GM23338 (cell line): ENCODE measurements at regions not wholly inside any gene's neighbourhood (a gene's known extent, or its start where the extent isn't known, plus 50 kb on each side); places are given as distances from the start of the nearest gene placed in this dataset.
"Not testable (repeated sequence)": the region's sequence is repeated elsewhere in the genome, so short reads cannot be mapped to it uniquely, and the experiment has no call there.

Source experiments
- ATAC-seq: fragments of 200-7000 bp; cut with Tn5 transposase; 3 replicates; pipeline ENCODE4 v1.9.1; 2020
- DNase-seq: peaks from one replicate; pipeline ENCODE4 v3.0.0-alpha.2; 2015; ENCODE audit warnings: low spot score
- H2AFZ ChIP-seq: fragments of 200-600 bp; sonication (generic); 2 replicates; pipeline ENCODE4 v1.8.0; 2016; ENCODE audit warnings: antibody characterized with exemption, mild to moderate bottlenecking, moderate library complexity
- H3F3A ChIP-seq: fragments of 200-600 bp; sonication (generic); replicated peaks from 2 replicates; pipeline ENCODE4 v1.8.0; 2017; ENCODE audit warnings: antibody characterized with exemption, mixed run types, low read depth
- H3K27ac ChIP-seq: fragments of 200-600 bp; sonication (generic); 2 replicates; pipeline ENCODE4 v1.6.1; 2016; ENCODE audit warnings: low read depth
- H3K27me3 ChIP-seq: fragments of 200-600 bp; sonication (generic); 2 replicates; pipeline ENCODE4 v1.8.0; 2016; ENCODE audit warnings: mild to moderate bottlenecking, mixed run types, moderate library complexity; ENCODE audit not compliant: insufficient read depth
- H3K36me3 ChIP-seq: fragments of 200-600 bp; sonication (generic); 2 replicates; pipeline ENCODE4 v1.8.0; 2016; ENCODE audit warnings: mild to moderate bottlenecking; ENCODE audit not compliant: insufficient read depth
- H3K4me1 ChIP-seq: fragments of 200-600 bp; sonication (generic); 2 replicates; pipeline ENCODE4 v1.8.0; 2016; ENCODE audit warnings: mild to moderate bottlenecking, moderate library complexity; ENCODE audit not compliant: insufficient read depth
- H3K4me2 ChIP-seq: fragments of 200-600 bp; sonication (generic); 2 replicates; pipeline ENCODE4 v1.7.1; 2017; ENCODE audit warnings: mixed run types
- H3K4me3 ChIP-seq: fragments of 200-600 bp; sonication (generic); 2 replicates; pipeline ENCODE4 v1.6.1; 2016; ENCODE audit warnings: mixed run types
- H3K79me2 ChIP-seq: fragments of 200-600 bp; sonication (generic); replicated peaks from 2 replicates; pipeline ENCODE4 v1.8.0; 2017; ENCODE audit warnings: mild to moderate bottlenecking; ENCODE audit not compliant: insufficient read depth
- H3K9me2 ChIP-seq: fragments of 200-600 bp; sonication (generic); 2 replicates; pipeline ENCODE4 v1.8.0; 2017; ENCODE audit not compliant: insufficient read depth
- H4K20me1 ChIP-seq: fragments of 200-600 bp; sonication (generic); replicated peaks from 2 replicates; pipeline ENCODE4 v1.8.0; 2017; ENCODE audit warnings: mild to moderate bottlenecking; ENCODE audit not compliant: insufficient read depth
- H3K27ac Mint-ChIP-seq: 2 replicates; pipeline ENCODE4 v1.8.0; 2020; ENCODE audit warnings: inconsistent platforms, mild to moderate bottlenecking, moderate library complexity, mixed read lengths
- H3K27me3 Mint-ChIP-seq: 3 replicates; pipeline ENCODE4 v1.8.0; 2022; ENCODE audit warnings: low read depth, mild to moderate bottlenecking, moderate library complexity, mixed read lengths, inconsistent platforms; ENCODE audit not compliant: insufficient read depth, poor library complexity
- H3K36me3 Mint-ChIP-seq: 3 replicates; pipeline ENCODE4 v1.8.0; 2021; ENCODE audit warnings: low read depth, mild to moderate bottlenecking, inconsistent platforms, moderate library complexity, mixed read lengths
- H3K4me1 Mint-ChIP-seq: 3 replicates; pipeline ENCODE4 v1.8.0; 2020; ENCODE audit warnings: mild to moderate bottlenecking, inconsistent platforms, mixed read lengths
- H3K4me3 Mint-ChIP-seq: 3 replicates; pipeline ENCODE4 v1.8.0; 2021; ENCODE audit warnings: moderate library complexity, mild to moderate bottlenecking, inconsistent platforms, mixed read lengths
- H3K9me3 Mint-ChIP-seq: 3 replicates; pipeline ENCODE4 v1.8.0; 2020; ENCODE audit warnings: moderate library complexity, mild to moderate bottlenecking, inconsistent platforms, mixed read lengths

DNA sequence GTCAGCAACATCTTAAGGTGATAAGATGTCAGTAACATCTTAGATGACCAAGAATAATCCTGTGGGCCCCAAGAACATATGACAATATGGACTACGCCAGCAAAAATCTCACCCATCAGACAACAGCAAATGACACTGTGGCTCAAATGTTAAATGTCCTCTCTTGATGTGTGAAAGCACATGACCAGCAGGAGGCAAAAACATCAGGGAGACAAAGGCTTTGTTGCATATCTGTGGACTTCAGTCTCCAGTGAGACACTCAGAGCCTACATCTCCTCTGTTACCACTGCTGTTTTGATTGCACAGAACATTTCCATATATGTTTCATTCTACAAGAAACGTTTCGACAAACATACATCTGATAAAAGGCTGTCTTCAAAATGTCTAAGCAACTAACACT is 103.5 kb downstream of the POTEG start:
- H3K9me2 ChIP-seq, H3K4me2 ChIP-seq, H3K4me1 ChIP-seq, H3K27me3 ChIP-seq, ATAC-seq, H3K27ac ChIP-seq, H3K9me3 Mint-ChIP-seq, H3K4me1 Mint-ChIP-seq, H3K4me3 Mint-ChIP-seq, H3F3A ChIP-seq, H3K79me2 ChIP-seq, H4K20me1 ChIP-seq, H2AFZ ChIP-seq, H3K27me3 Mint-ChIP-seq, H3K36me3 Mint-ChIP-seq, DNase-seq, H3K27ac Mint-ChIP-seq, H3K36me3 ChIP-seq, H3K4me3 ChIP-seq: not testable (repeated sequence)

DNA sequence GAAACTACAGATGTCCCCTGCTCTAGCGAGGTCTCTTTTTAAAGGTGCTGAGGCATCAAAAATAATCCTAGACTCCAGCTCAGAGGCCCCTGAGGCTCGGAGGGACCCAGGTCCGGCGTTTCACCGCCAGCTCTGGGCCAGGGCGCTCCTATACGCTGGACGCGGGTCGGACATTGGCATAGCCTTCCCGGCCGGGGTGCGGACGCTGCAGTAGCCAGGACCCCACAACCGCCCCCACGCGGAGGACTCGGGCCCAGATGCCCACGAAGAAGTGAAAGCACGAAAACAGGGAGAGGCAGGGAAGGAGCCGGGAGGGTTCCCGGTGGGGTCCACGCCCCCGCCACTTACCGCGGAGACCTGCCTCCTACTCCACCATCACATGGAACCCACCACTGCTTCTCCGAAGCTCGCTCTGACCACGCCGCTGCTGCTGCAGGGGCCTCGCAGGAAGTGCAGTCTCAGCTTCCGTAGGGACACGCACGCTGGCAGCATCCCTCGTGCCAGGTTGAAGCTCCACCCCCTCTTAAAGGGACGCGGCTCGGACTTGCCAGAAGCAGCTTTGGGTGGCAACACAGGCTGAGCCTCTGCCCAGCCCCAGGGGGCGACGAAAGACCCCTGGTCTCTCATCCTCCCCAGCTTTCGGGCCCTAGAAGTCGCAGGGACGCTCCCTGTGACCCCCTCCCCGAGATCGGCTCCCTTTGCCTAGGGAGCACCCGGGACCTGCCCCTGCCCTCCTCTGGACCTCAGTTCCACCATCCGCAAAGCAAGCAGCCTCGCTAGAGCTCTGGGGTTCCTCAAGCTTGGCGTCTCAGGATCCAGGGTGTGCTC is 96.7 kb downstream of the POTEG start:
- ATAC-seq, H3K4me3 ChIP-seq: not testable (repeated sequence)

GRCh38 chr14:19338060-19338372 is 96.1 kb downstream of the POTEG start:
- H3K4me3 ChIP-seq, H3K36me3 Mint-ChIP-seq, H3K27ac Mint-ChIP-seq, H3K4me1 Mint-ChIP-seq, H3K27ac ChIP-seq, H3K79me2 ChIP-seq, H3K4me3 Mint-ChIP-seq, ATAC-seq, H4K20me1 ChIP-seq, H3K9me3 Mint-ChIP-seq, H3K4me2 ChIP-seq, H3K36me3 ChIP-seq, H3K27me3 Mint-ChIP-seq, H2AFZ ChIP-seq, H3F3A ChIP-seq, H3K4me1 ChIP-seq, H3K27me3 ChIP-seq, H3K9me2 ChIP-seq, DNase-seq: not testable (repeated sequence)

More for the DNA sequence above, 96.7 kb downstream of the POTEG start:
- H3K79me2 ChIP-seq, H3K27me3 Mint-ChIP-seq, H3F3A ChIP-seq, H4K20me1 ChIP-seq, H3K27ac Mint-ChIP-seq, H3K36me3 Mint-ChIP-seq, H3K27ac ChIP-seq, H3K9me3 Mint-ChIP-seq, H3K4me1 ChIP-seq, H2AFZ ChIP-seq, H3K9me2 ChIP-seq, H3K4me1 Mint-ChIP-seq, H3K4me2 ChIP-seq, H3K36me3 ChIP-seq, H3K4me3 Mint-ChIP-seq, DNase-seq, H3K27me3 ChIP-seq: not testable (repeated sequence)

DNA sequence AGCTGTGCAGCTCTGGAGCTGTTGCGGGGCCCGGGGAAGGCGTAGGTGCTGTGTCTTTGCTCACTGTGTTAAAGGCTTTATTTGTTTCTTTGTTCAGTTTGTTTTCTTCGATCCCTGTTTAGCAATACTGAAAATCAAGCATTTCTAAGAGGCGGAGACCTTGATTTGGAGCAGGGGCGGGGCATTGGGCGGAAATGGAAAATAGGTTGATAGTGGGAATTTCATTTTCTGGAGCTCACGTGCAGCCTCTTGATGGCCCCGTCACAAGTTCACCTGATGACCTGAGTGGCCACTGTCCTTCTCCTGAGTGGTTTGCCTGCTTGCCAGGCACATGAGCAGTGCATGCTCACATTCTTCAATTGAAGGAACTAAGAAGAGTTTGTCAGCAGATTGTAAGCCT is 93.2 kb downstream of the POTEG start:
- not testable (repeated sequence) for DNase-seq, H3K4me1 Mint-ChIP-seq, H3K27ac ChIP-seq, H3K4me3 ChIP-seq, H3K79me2 ChIP-seq, H2AFZ ChIP-seq, H3F3A ChIP-seq, H4K20me1 ChIP-seq, H3K9me2 ChIP-seq, H3K4me3 Mint-ChIP-seq, H3K4me1 ChIP-seq, H3K36me3 Mint-ChIP-seq, H3K27me3 ChIP-seq, H3K27ac Mint-ChIP-seq, H3K27me3 Mint-ChIP-seq, ATAC-seq, H3K4me2 ChIP-seq, H3K36me3 ChIP-seq
- H3K9me3 Mint-ChIP-seq = peaks cover 17% of the 10 kb centered on the region

DNA sequence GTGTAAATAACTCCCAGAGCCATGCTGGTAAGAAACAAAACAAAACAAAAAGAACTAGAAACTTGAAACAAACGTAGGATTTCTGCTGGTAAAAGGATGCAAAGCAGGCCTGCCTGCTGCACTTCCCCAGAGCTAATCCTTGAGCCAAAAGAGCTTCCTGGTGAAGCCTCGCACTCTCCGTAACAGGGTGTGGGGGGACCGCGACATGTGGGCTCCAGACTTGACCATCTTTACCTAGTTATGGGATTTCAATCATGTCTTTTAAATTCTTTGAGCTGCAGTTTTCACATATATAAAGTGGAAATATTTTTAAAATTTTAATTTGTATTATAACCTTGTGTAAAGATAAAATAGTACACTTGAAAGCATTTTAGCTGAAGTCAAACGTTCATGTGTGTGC is 92.5 kb downstream of the POTEG start:
- H3K4me3 Mint-ChIP-seq, H3K27ac ChIP-seq, H3K4me2 ChIP-seq, H3K36me3 Mint-ChIP-seq, ATAC-seq, H3K79me2 ChIP-seq, H3K9me2 ChIP-seq, H3K4me1 ChIP-seq, H2AFZ ChIP-seq, DNase-seq, H3K4me1 Mint-ChIP-seq, H3K27me3 ChIP-seq, H4K20me1 ChIP-seq, H3F3A ChIP-seq, H3K4me3 ChIP-seq, H3K36me3 ChIP-seq, H3K27ac Mint-ChIP-seq, H3K27me3 Mint-ChIP-seq: not testable (repeated sequence)
- H3K9me3 Mint-ChIP-seq = peaks cover 17% of the 10 kb centered on the region

DNA sequence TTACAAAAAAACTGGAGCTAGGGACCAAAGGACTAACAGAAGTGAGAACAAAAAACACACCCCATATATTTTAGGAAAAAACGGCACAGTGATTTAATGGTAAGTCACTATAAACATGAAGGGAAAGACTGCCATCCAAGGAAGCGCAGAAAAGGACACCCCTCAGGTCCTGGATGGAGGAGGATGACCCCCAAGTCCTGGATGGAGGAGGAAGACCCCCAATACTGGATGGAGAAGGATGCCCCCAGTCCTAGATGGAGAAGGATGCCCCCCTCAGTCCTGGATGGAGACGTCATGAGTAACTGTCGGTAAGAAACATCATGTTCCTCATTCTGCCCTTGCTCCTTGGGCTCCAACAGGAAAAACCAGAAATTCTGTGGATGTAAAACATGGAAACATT is 89.9 kb downstream of the POTEG start:
- not testable (repeated sequence) for ATAC-seq

DNA sequence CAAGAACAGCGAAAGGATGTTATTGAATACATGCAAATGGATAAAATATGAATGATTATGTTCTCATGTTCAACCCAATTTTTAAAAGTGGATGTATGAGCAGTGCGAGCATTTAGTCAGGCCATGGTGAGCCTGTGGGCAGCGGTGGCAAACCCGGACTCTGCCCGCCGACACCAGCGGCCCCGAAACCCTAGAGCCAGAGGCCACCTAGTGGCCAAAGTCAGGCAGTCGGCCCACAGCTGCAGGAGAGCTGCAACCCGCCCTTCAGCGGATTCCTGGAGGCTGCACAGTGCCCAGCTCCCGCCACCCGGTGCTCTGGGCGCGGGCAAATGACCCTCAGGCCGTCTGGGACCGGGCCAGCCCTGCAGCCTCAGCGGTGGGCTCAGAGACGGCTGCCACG is 89.5 kb downstream of the POTEG start:
- not testable (repeated sequence) for H3K36me3 ChIP-seq, H2AFZ ChIP-seq, H3K9me2 ChIP-seq, H3K27ac Mint-ChIP-seq, H3K4me1 Mint-ChIP-seq, H4K20me1 ChIP-seq, ATAC-seq, H3K27me3 Mint-ChIP-seq, H3K36me3 Mint-ChIP-seq, H3K79me2 ChIP-seq, H3K27ac ChIP-seq, H3F3A ChIP-seq, H3K4me2 ChIP-seq, H3K4me3 Mint-ChIP-seq, DNase-seq, H3K4me3 ChIP-seq, H3K4me1 ChIP-seq, H3K27me3 ChIP-seq
- H3K9me3 Mint-ChIP-seq = peaks cover 14% of the 10 kb centered on the region

More for the DNA sequence above, 89.9 kb downstream of the POTEG start:
- H3K4me1 Mint-ChIP-seq, H3K36me3 Mint-ChIP-seq, H3K9me2 ChIP-seq, H3K27ac Mint-ChIP-seq, H3K27ac ChIP-seq, H3K4me3 ChIP-seq, H4K20me1 ChIP-seq, H3K4me3 Mint-ChIP-seq, H3K4me2 ChIP-seq, H3K79me2 ChIP-seq, H2AFZ ChIP-seq, H3K36me3 ChIP-seq, DNase-seq, H3F3A ChIP-seq, H3K4me1 ChIP-seq, H3K27me3 Mint-ChIP-seq, H3K27me3 ChIP-seq: not testable (repeated sequence)
- H3K9me3 Mint-ChIP-seq = peaks cover 14% of the 10 kb centered on the region
